Gastrocnemius medialis (tissue), 4 donors: ENCODE measurements at regions not wholly inside any gene's neighbourhood (a gene's known extent, or its start where the extent isn't known, plus 50 kb on each side); places are given as distances from the start of the nearest gene placed in this dataset.
"Not testable (repeated sequence)": the region's sequence is repeated elsewhere in the genome, so short reads cannot be mapped to it uniquely, and the experiment has no call there.

Experiments used
- ATAC-seq, 2 donors: fragments of 150-250 bp; one replicate each; pipeline ENCODE4 v1.9.1; 2016
- DNase-seq, 2 donors: peaks; one replicate each; pipeline ENCODE4 v3.0.0-alpha.2; 2019
- H3K27ac ChIP-seq, 4 donors: fragments of 200-600 bp; sonication (generic); 1 replicate in 1 of 4; 2 replicates in 3 of 4; pipeline ENCODE4 v1.5.1; 2016 to 2018; ENCODE audit warnings: mild to moderate bottlenecking in 2 of 4, moderate library complexity in 1 of 4
- H3K27me3 ChIP-seq, 3 donors: fragments of 200-600 bp; sonication (generic) in 2 of 3; 1 replicate in 1 of 3; 2 replicates in 2 of 3; pipeline versions ENCODE4 v1.5.1 to v1.6.0; 2016 to 2019; ENCODE audit warnings: mild to moderate bottlenecking in 1 of 3, moderate library complexity in 1 of 3
- H3K36me3 ChIP-seq, 2 donors: fragments of 200-600 bp; sonication (generic) in 1 of 2; one replicate each; pipeline ENCODE4 v1.5.1; 2017 to 2018
- H3K4me1 ChIP-seq, 2 donors: fragments of 200-600 bp; sonication (generic) in 1 of 2; one replicate each; pipeline ENCODE4 v1.5.1; 2016 to 2017; ENCODE audit warnings: mild to moderate bottlenecking in 2 of 2
- H3K4me3 ChIP-seq, 4 donors: fragments of 200-600 bp; sonication (generic) in 3 of 4; 1 replicate in 1 of 4; 2 replicates in 3 of 4; pipeline ENCODE4 v1.5.1; 2016 to 2019; ENCODE audit warnings: mild to moderate bottlenecking in 2 of 4
- H3K9me3 ChIP-seq, 3 donors: fragments of 200-600 bp; sonication (generic) in 2 of 3; 1 replicate in 1 of 3; 2 replicates in 2 of 3; pipeline ENCODE4 v1.5.1; 2016 to 2019
- POLR2A ChIP-seq, 2 donors: fragments of 450-650 bp; IDR thresholded peaks; one replicate each; pipeline ENCODE4 v1.6.1; 2017; ENCODE audit warnings: antibody characterized with exemption in 2 of 2, mild to moderate bottlenecking in 2 of 2, moderate library complexity in 2 of 2
- in situ Hi-C, 4 donors: fragments of 200-750 bp; cut with MboI; loops; one replicate each; pipeline versions ENCODE4 v1.15.0 to v1.8.0; 2017; ENCODE audit warnings: low sequenced_read_pairs in 4 of 4
- intact Hi-C: fragments of 100-400 bp; cut with DNase I; formaldehyde crosslinking; loops from one replicate; pipeline ENCODE4 v1.15.1; 2023; ENCODE audit warnings: low total_unique reads
- TF ChIP-seq, protein P1 (sequence below), 5 experiments: fragments of 450-650 bp in 3 of 5; fragments of 200-600 bp in 2 of 5; sonication (generic) in 2 of 5; IDR thresholded peaks in 4 of 5; conservative IDR thresholded peaks in 1 of 5; 1 replicate in 4 of 5; 2 replicates in 1 of 5; pipeline ENCODE4 v1.5.1; 2016 to 2019; ENCODE audit warnings: antibody characterized with exemption in 5 of 5, mild to moderate bottlenecking in 3 of 5, moderate library complexity in 3 of 5

GRCh38 chr6:4478098-4478497 lies 298.1 kb upstream of the CDYL start:
- TF ChIP-seq POLR2A (IDR thresholded peaks at IDR 0.05): no peak
- TF ChIP-seq, protein P1, sequence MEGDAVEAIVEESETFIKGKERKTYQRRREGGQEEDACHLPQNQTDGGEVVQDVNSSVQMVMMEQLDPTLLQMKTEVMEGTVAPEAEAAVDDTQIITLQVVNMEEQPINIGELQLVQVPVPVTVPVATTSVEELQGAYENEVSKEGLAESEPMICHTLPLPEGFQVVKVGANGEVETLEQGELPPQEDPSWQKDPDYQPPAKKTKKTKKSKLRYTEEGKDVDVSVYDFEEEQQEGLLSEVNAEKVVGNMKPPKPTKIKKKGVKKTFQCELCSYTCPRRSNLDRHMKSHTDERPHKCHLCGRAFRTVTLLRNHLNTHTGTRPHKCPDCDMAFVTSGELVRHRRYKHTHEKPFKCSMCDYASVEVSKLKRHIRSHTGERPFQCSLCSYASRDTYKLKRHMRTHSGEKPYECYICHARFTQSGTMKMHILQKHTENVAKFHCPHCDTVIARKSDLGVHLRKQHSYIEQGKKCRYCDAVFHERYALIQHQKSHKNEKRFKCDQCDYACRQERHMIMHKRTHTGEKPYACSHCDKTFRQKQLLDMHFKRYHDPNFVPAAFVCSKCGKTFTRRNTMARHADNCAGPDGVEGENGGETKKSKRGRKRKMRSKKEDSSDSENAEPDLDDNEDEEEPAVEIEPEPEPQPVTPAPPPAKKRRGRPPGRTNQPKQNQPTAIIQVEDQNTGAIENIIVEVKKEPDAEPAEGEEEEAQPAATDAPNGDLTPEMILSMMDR (IDR thresholded peaks at IDR 0.05 in 4 of 5, conservative IDR thresholded peaks at IDR 0.05 in 1 of 5): no peak
- Histone ChIP-seq H3K27ac (no peak overlapping the region), H3K9me3 (no peaks in the 10 kb centered on the region), H3K4me1 (no peaks in the 10 kb centered on the region), H3K27me3 (no peaks in the 10 kb centered on the region), H3K36me3 (no peaks in the 10 kb centered on the region), H3K4me3 (no peak overlapping the region)
- intact Hi-C loops (no loop called here), in situ Hi-C loops (no loop called here)
- DNase-seq: no peak
- no peak for ATAC-seq

DNA sequence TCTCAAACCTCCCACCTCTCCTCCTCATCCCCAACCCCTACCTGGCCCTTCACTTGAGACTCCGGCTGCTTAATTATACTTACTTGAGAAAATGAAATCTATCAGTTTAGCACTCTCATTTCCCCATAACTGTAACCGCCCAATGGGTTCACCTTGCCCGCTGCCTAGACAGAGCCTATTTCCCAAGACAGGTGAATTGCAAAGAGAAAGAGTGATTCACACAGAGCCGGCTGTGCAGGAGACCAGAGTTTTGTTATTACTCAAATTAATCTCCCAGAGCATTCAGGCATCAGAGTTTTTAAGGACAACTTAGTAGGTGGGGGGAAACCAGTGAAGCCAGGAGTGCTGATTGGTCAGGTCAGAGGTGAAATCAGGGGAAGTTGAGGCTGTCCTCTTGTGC lies 301.4 kb upstream of the CDYL start:
- intact Hi-C loops: loop anchor here (5.0 kb wide), 1 partner anchor 68 kb away; no protein-coding TSS in a partner anchor

GRCh38 chr6:4472969-4473642 lies 303.1 kb upstream of the CDYL start:
- DNase-seq (no peak), ATAC-seq (no peak)
- in situ Hi-C loops (no loop called here), intact Hi-C loops (loop anchor here (5.0 kb wide), 1 partner anchor 66 kb away; no protein-coding TSS in a partner anchor)
- Histone ChIP-seq H3K9me3 (no peaks in the 10 kb centered on the region), H3K27ac (no peak overlapping the region), H3K27me3 (no peaks in the 10 kb centered on the region), H3K4me1 (peaks cover 0 to 6% of the 10 kb centered on the region in 2 donors), H3K36me3 (no peaks in the 10 kb centered on the region), H3K4me3 (no peak overlapping the region)
- TF ChIP-seq, protein P1 (IDR thresholded peaks at IDR 0.05 in 4 of 5, conservative IDR thresholded peaks at IDR 0.05 in 1 of 5): no peak
- TF ChIP-seq POLR2A (IDR thresholded peaks at IDR 0.05): no peak

More for the DNA sequence above, 301.4 kb upstream of the CDYL start:
- Histone ChIP-seq H3K9me3 (no peaks in the 10 kb centered on the region), H3K36me3 (no peaks in the 10 kb centered on the region), H3K27ac (no peak overlapping the region), H3K4me1 (peaks cover 0 to 6% of the 10 kb centered on the region in 2 donors), H3K4me3 (no peak overlapping the region), H3K27me3 (no peaks in the 10 kb centered on the region)
- DNase-seq (no peak), ATAC-seq (no peak)
- in situ Hi-C loops: no loop called here
- TF ChIP-seq, protein P1 (IDR thresholded peaks at IDR 0.05 in 4 of 5, conservative IDR thresholded peaks at IDR 0.05 in 1 of 5): no peak

DNA sequence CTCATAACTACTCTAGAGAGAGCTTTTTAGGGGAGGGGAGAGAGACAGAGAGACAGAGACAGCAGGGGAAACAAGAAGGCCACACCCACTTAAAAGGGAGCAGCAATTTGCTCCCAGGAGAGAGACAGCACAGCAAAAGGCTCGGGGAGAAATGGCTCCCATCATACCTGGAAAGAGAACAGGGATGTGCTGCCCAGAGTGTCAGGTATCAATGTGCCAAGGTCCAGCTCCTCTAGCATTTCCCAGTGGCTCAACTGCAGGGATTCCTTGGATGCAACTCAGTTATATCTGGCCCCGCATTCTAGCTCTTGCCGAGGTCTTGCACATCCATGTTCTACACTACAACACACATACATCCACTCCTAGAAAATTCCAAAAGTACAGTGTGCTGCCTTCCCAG lies 304.0 kb upstream of the CDYL start:
- DNase-seq: peak in 1 of 2 donors; percentile 62
- Histone ChIP-seq H3K27me3 (no peaks in the 10 kb centered on the region), H3K4me1 (peaks cover 0 to 6% of the 10 kb centered on the region in 2 donors), H3K27ac (peak overlapping the region in 2 of 4 donors; percentile 1 to 52), H3K4me3 (no peak overlapping the region), H3K9me3 (no peaks in the 10 kb centered on the region), H3K36me3 (no peaks in the 10 kb centered on the region)
- in situ Hi-C loops (no loop called here), intact Hi-C loops (loop anchor here (5.0 kb wide), 1 partner anchor 65 kb away; no protein-coding TSS in a partner anchor)
- TF ChIP-seq, protein P1 (IDR thresholded peaks at IDR 0.05 in 4 of 5, conservative IDR thresholded peaks at IDR 0.05 in 1 of 5): no peak
- TF ChIP-seq POLR2A (IDR thresholded peaks at IDR 0.05): no peak
- peak; percentile 93 to 99 for ATAC-seq

DNA sequence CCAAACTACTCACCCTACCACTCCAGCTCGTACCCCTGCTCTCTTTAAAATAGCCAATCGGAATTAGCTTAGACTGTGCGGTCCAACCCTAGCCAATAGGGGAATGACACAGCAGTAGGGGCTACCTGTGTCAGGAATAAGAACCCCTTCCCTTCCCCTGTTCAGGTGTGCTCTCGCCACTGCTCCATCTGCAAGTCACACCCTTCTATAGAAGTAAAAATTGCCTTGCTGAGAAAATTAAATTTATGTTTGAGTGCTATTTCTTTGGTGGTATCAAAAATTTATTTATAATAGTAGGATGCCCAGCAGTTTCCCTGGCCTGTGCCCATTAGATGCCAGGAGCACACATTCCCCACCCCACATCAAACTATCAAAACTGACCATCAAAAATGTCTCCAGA lies 304.7 kb upstream of the CDYL start:
- H3K4me3 ChIP-seq, in situ Hi-C loops, H3K27me3 ChIP-seq, ATAC-seq, H3K36me3 ChIP-seq, DNase-seq, H3K4me1 ChIP-seq, H3K9me3 ChIP-seq, H3K27ac ChIP-seq: not testable (repeated sequence)
- intact Hi-C loops: loop anchor here (5.0 kb wide), 1 partner anchor 64 kb away; no protein-coding TSS in a partner anchor
